Stomach (tissue), 8 donors: ENCODE measurements at regions not wholly inside any gene's neighbourhood (a gene's known extent, or its start where the extent isn't known, plus 50 kb on each side); places are given as distances from the start of the nearest gene placed in this dataset.

ENCODE experiments used
- DNase-seq, 2 donors: peaks; one replicate each; pipeline versions ENCODE4 v3.0.0 to v3.0.0-alpha.2; 2013 to 2019
- H3K27ac ChIP-seq, 5 donors: fragments of 200-600 bp in 4 of 5; sonication (generic) in 4 of 5; one replicate each; pipeline ENCODE4 v1.5.1; 2013 to 2019; ENCODE audit warnings: mild to moderate bottlenecking in 1 of 5, moderate library complexity in 1 of 5
- H3K27me3 ChIP-seq, 3 donors: fragments of 200-600 bp; sonication (generic); one replicate each; pipeline ENCODE4 v1.5.1; 2017 to 2019; ENCODE audit warnings: mixed run types in 1 of 3
- H3K36me3 ChIP-seq, 4 donors: fragments of 200-600 bp; sonication (generic); 1 replicate in 3 of 4; 2 replicates in 1 of 4; pipeline ENCODE4 v1.5.1; 2016 to 2019
- H3K4me1 ChIP-seq, 4 donors: fragments of 200-600 bp; sonication (generic); one replicate each; pipeline ENCODE4 v1.5.1; 2016 to 2019
- H3K4me3 ChIP-seq, 4 donors: fragments of 200-600 bp; sonication (generic) in 3 of 4; one replicate each; pipeline ENCODE4 v1.5.1; 2016 to 2019; ENCODE audit warnings: mild to moderate bottlenecking in 1 of 4
- H3K9me3 ChIP-seq, 4 donors: fragments of 200-600 bp; sonication (generic); one replicate each; pipeline ENCODE4 v1.5.1; 2016 to 2019
- EP300 ChIP-seq: sonication (generic); formaldehyde crosslinking; IDR thresholded peaks from one replicate; pipeline ENCODE4 v1.6.1; 2017; ENCODE audit warnings: antibody characterized with exemption
- POLR2A ChIP-seq, 4 donors: fragments of 450-650 bp; IDR thresholded peaks; one replicate each; pipeline ENCODE4 v1.6.1; 2016; ENCODE audit warnings: antibody characterized with exemption in 4 of 4, control low read depth in 2 of 4, mild to moderate bottlenecking in 1 of 4, moderate library complexity in 1 of 4
- POLR2AphosphoS5 ChIP-seq, 3 donors: sonication (generic); formaldehyde crosslinking; IDR thresholded peaks; one replicate each; pipeline ENCODE4 v1.6.1; 2016; ENCODE audit warnings: antibody characterized with exemption in 3 of 3
- WGBS, 5 donors: extraction: QIAGEN DNeasy Blood & Tissue Kit in 3 of 5; methylation state at CpG; one replicate each; pipeline versions ENCODE4 v1.1.5 to v1.1.7; 2013 to 2018; 5-methylcytosine and 5-hydroxymethylcytosine counted together
- intact Hi-C: fragments of 100-400 bp; cut with DNase I; formaldehyde crosslinking; loops from one replicate; pipeline ENCODE4 v1.15.1; 2023; ENCODE audit warnings: low total_unique reads
- TF ChIP-seq, protein P1 (sequence below), 7 experiments: fragments of 450-650 bp in 4 of 7; fragments of 200-600 bp in 3 of 7; sonication (generic) in 3 of 7; IDR thresholded peaks; one replicate each; pipeline ENCODE4 v1.5.1; 2016 to 2019; ENCODE audit warnings: antibody characterized with exemption in 7 of 7, control low read depth in 2 of 7, mild to moderate bottlenecking in 1 of 7
- donor health status: healthy with polysubstance abuse.
- donor health status: Bipolar disorder and iron deficiency.
- donor health status: healthy.

DNA sequence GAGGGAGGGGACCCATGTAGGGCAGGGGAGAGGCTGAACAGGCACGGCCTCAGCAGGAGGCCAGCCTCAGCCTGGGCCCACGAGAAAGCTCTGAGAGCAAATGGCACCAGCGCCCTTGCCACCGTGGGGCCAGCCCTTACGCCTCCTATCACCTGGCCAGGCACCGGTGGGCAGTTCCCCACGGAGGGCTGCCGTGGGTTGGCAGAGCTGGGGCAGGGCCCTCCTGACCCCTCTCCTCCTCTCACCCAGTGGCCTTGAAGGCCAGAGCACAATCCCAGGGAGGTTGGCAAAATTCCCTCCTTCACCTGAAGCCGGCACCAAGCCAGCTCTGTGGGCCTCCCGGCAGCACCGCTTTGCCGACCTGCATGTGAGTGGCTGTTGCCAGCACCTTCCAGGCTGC is 53.1 kb upstream of the ENPP7 start:
- Histone ChIP-seq H3K9me3 (peaks cover 5 to 21% (median 21%) of the 10 kb centered on the region in 4 donors), H3K4me3 (no peak overlapping the region), H3K27ac (no peak overlapping the region), H3K36me3 (no peaks in the 10 kb centered on the region), H3K27me3 (peaks cover 0 to 64% (median 4%) of the 10 kb centered on the region in 3 donors), H3K4me1 (no peaks in the 10 kb centered on the region)
- DNase-seq: peak in 1 of 2 donors; percentile 38
- 61 to 69% (median 67%) methylated on average over 7 to 12 of the region's 12 CpGs for WGBS, 5 donors
- intact Hi-C loops: no loop called here
- TF ChIP-seq POLR2A (IDR thresholded peaks at IDR 0.05): no peak
- no peak for TF ChIP-seq EP300
- TF ChIP-seq, protein P1, sequence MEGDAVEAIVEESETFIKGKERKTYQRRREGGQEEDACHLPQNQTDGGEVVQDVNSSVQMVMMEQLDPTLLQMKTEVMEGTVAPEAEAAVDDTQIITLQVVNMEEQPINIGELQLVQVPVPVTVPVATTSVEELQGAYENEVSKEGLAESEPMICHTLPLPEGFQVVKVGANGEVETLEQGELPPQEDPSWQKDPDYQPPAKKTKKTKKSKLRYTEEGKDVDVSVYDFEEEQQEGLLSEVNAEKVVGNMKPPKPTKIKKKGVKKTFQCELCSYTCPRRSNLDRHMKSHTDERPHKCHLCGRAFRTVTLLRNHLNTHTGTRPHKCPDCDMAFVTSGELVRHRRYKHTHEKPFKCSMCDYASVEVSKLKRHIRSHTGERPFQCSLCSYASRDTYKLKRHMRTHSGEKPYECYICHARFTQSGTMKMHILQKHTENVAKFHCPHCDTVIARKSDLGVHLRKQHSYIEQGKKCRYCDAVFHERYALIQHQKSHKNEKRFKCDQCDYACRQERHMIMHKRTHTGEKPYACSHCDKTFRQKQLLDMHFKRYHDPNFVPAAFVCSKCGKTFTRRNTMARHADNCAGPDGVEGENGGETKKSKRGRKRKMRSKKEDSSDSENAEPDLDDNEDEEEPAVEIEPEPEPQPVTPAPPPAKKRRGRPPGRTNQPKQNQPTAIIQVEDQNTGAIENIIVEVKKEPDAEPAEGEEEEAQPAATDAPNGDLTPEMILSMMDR (IDR thresholded peaks at IDR 0.05): no peak
- TF ChIP-seq POLR2AphosphoS5 (IDR thresholded peaks at IDR 0.05): no peak

DNA sequence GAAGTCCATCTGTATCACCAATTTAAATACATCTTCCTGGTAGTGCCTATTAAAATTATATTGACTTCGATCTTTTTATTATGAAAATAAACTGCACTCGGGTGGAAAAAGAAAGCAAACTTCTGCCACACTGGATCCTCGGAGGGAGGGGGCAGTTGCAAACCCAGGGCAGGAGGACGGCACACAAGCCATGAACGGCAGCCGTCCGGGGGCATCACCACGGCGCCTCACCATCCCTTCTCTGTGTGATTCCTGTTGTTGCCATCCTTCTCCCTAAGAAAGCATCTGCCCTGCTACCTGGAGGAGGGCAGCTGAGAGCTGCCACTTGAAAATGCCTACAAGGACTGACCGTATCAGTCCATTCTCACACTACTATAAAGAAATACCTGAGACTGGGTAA is 53.9 kb upstream of the ENPP7 start:
- no peaks in the 10 kb centered on the region for H3K4me1 ChIP-seq
- DNase-seq: no peak
- 82 to 90% (median 89%) methylated on average over 10 of the region's 10 CpGs for WGBS, 5 donors

DNA sequence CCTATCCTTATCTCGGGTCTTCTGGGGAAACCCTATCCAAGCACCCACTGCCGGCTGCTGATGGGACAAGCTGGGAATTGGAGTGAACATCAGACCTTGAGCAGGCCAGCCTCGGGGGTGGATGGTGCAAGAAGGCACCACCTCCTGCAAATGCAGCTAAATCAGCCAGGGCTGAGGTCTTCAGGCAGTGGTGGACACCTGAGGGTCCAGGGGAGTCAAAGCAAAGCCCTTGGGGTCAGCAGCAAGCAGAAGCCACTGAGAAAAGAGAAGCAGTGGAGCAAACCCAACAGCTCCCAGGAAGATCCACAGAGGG is 55.4 kb upstream of the ENPP7 start:
- intact Hi-C loops: no loop called here
- no peaks in the 10 kb centered on the region for H3K36me3 ChIP-seq
- no peak for DNase-seq
- peaks cover 5 to 23% (median 21%) of the 10 kb centered on the region in 4 donors for H3K9me3 ChIP-seq
- H3K27me3 ChIP-seq: peaks cover 0 to 64% (median 3%) of the 10 kb centered on the region in 3 donors
- H3K4me1 ChIP-seq: no peaks in the 10 kb centered on the region
- H3K4me3 ChIP-seq: no peak overlapping the region
- TF ChIP-seq POLR2A (IDR thresholded peaks at IDR 0.05) (no peak), EP300 (no peak), POLR2AphosphoS5 (IDR thresholded peaks at IDR 0.05) (no peak)
- TF ChIP-seq, protein P1 (IDR thresholded peaks at IDR 0.05): no peak
- WGBS, 5 donors: 82 to 89% (median 84%) methylated on average over 2 to 3 of the region's 3 CpGs
- H3K27ac ChIP-seq: no peak overlapping the region

More for the DNA sequence above, 53.9 kb upstream of the ENPP7 start:
- H3K27ac ChIP-seq: no peak overlapping the region
- H3K27me3 ChIP-seq: peaks cover 0 to 64% (median 3%) of the 10 kb centered on the region in 3 donors
- no peak overlapping the region for H3K4me3 ChIP-seq
- H3K9me3 ChIP-seq: peaks cover 5 to 23% (median 21%) of the 10 kb centered on the region in 4 donors
- intact Hi-C loops: no loop called here
- no peak for TF ChIP-seq POLR2A (IDR thresholded peaks at IDR 0.05)
- no peak for TF ChIP-seq POLR2AphosphoS5 (IDR thresholded peaks at IDR 0.05)
- TF ChIP-seq EP300: no peak
- TF ChIP-seq, protein P1 (IDR thresholded peaks at IDR 0.05): no peak
- no peaks in the 10 kb centered on the region for H3K36me3 ChIP-seq

DNA sequence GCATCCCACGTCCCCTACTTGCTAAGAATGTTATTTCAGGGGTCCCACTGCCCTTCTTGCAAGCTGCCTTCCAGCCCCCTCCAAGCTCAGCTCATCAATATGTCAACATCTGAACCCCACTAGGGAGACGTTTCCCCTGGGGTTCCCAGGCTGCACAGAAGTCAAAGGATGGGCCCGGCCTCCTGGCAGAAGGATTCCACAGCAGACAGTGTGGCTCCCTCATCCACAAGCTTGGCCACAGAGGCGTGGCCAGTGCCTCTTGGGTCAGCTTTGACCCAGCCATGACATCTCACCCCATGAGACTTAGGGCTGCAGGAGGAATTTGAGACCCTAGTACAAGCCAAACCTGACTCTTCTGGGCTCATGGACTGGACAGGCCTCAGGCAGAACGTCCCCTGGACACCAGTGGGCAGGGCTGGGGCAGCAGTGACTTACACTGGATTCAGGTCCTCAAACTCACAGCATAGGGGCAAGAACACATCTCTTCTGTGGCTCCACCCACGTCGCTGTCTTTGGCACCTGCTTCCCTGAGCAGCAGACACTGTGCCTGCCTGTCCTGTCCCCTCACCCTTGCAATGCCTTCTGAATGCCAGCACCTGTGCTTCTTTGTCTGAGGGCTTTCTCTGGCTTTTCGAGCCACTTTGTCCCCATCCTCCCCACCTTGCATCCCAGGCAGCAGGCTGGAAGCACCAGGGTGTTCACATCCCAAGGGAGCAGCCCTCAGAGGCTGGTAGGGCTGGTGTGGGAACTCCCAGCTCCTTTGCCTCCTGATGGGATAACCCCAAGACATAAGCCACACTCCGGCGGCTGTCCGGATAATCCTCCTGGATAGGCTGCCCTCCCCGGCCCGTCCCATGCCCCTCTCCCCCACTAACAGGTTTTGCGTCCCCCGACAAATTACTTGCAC is 56.0 kb upstream of the ENPP7 start:
- no peak for DNase-seq
- Histone ChIP-seq H3K27me3 (peaks cover 0 to 64% (median 8%) of the 10 kb centered on the region in 3 donors), H3K36me3 (no peaks in the 10 kb centered on the region), H3K27ac (no peak overlapping the region), H3K9me3 (peaks cover 5 to 23% (median 21%) of the 10 kb centered on the region in 4 donors), H3K4me3 (no peak overlapping the region), H3K4me1 (no peaks in the 10 kb centered on the region)
- WGBS, 5 donors: 75 to 86% (median 83%) methylated on average over 14 to 15 of the region's 15 CpGs
- intact Hi-C loops: no loop called here
- TF ChIP-seq POLR2A (IDR thresholded peaks at IDR 0.05) (no peak), POLR2AphosphoS5 (IDR thresholded peaks at IDR 0.05) (no peak), EP300 (no peak)
- TF ChIP-seq, protein P1 (IDR thresholded peaks at IDR 0.05): no peak
